ENCODE measurements at regions not wholly inside any gene's neighbourhood (a gene's known extent, or its start where the extent isn't known, plus 50 kb on each side); places are given as distances from the start of the nearest gene placed in this dataset.

DNA sequence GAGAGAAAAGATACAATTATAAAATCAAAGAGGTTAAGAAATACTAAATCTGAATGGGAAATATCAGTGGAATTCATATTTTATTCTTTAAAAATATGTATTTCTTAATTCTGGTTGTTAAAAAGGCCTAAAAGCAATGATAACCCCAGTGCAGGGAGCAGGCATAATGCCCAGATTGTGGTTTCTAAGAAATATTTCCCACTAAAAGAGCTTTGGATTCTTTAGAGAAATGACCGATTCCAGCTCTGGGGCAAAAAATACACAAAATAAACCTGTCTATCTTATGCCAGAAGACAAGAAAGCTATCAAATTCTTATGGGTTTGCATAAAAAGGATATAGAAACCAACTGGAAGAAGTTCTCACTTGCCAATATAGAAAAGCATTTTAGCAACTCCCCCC, 71.6 kb downstream of the PDE6H start:
- TF ChIP-seq, protein P1, sequence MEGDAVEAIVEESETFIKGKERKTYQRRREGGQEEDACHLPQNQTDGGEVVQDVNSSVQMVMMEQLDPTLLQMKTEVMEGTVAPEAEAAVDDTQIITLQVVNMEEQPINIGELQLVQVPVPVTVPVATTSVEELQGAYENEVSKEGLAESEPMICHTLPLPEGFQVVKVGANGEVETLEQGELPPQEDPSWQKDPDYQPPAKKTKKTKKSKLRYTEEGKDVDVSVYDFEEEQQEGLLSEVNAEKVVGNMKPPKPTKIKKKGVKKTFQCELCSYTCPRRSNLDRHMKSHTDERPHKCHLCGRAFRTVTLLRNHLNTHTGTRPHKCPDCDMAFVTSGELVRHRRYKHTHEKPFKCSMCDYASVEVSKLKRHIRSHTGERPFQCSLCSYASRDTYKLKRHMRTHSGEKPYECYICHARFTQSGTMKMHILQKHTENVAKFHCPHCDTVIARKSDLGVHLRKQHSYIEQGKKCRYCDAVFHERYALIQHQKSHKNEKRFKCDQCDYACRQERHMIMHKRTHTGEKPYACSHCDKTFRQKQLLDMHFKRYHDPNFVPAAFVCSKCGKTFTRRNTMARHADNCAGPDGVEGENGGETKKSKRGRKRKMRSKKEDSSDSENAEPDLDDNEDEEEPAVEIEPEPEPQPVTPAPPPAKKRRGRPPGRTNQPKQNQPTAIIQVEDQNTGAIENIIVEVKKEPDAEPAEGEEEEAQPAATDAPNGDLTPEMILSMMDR (IDR thresholded peaks at IDR 0.05) = no peak
- TF ChIP-seq EZH2 (IDR thresholded peaks at IDR 0.05; ENCODE audit: borderline replicate concordance, insufficient read depth, low read depth, low read length, poor library complexity, severe bottlenecking) = no peak
